Endodermal cell (in vitro differentiated cells): ENCODE measurements at regions not wholly inside any gene's neighbourhood (a gene's known extent, or its start where the extent isn't known, plus 50 kb on each side); places are given as distances from the start of the nearest gene placed in this dataset.

Experiments used
- DNase-seq: peaks from one replicate; pipeline ENCODE4 v3.0.0-alpha.2; 2017
- H3K27ac ChIP-seq: 2 replicates; pipeline ENCODE4 v1.5.1; 2013; ENCODE audit warnings: mild to moderate bottlenecking, low read depth, low read length, moderate library complexity
- H3K27me3 ChIP-seq: 2 replicates; pipeline ENCODE4 v1.6.1; 2013; ENCODE audit warnings: mild to moderate bottlenecking, low read length, moderate library complexity; ENCODE audit not compliant: insufficient read depth, control insufficient read depth, poor library complexity, severe bottlenecking
- H3K36me3 ChIP-seq: 2 replicates; pipeline ENCODE4 v1.7.0; 2013; ENCODE audit warnings: mild to moderate bottlenecking, low read length, moderate library complexity; ENCODE audit not compliant: control insufficient read depth, insufficient read depth
- H3K4me1 ChIP-seq: one replicate; pipeline ENCODE4 v1.7.0; 2013; ENCODE audit warnings: low read length; ENCODE audit not compliant: control insufficient read depth, insufficient read depth
- H3K4me3 ChIP-seq: 2 replicates; pipeline ENCODE4 v1.5.1; 2013; ENCODE audit warnings: mild to moderate bottlenecking, low read length, moderate library complexity
- H3K9ac ChIP-seq: 2 replicates; pipeline ENCODE4 v1.6.1; 2013; ENCODE audit warnings: mild to moderate bottlenecking, low read length, moderate library complexity; ENCODE audit not compliant: poor library complexity, severe bottlenecking; ENCODE audit errors: extremely low read depth
- H3K9me3 ChIP-seq: 2 replicates; pipeline ENCODE4 v1.6.1; 2013; ENCODE audit warnings: mild to moderate bottlenecking, low read length, moderate library complexity; ENCODE audit not compliant: control insufficient read depth
- H3K27ac Mint-ChIP-seq: 2 replicates; pipeline ENCODE4 v1.8.0; 2020; ENCODE audit warnings: mixed read lengths
- H3K27me3 Mint-ChIP-seq: 2 replicates; pipeline ENCODE4 v1.8.0; 2021; ENCODE audit warnings: mild to moderate bottlenecking, mixed read lengths; ENCODE audit not compliant: insufficient read depth
- H3K36me3 Mint-ChIP-seq: 2 replicates; pipeline ENCODE4 v1.8.0; 2020; ENCODE audit warnings: low read depth, mixed read lengths
- H3K4me1 Mint-ChIP-seq: 2 replicates; pipeline ENCODE4 v1.8.0; 2020; ENCODE audit warnings: mixed read lengths
- H3K4me3 Mint-ChIP-seq: 2 replicates; pipeline ENCODE4 v1.8.0; 2020; ENCODE audit warnings: mild to moderate bottlenecking, moderate library complexity, mixed read lengths
- H3K9me3 Mint-ChIP-seq: 2 replicates; pipeline ENCODE4 v1.8.0; 2020; ENCODE audit warnings: mild to moderate bottlenecking, mixed read lengths
- WGBS, 2 experiments: methylation state at CpG; one replicate each; pipeline versions ENCODE4 v1.1.5 to v1.1.7; 2013; ENCODE audit warnings: missing lambda C conversion rate in 2 of 2, mixed read lengths in 1 of 2; ENCODE audit not compliant: insufficient coverage in 1 of 2, insufficient read length in 1 of 2; 5-methylcytosine and 5-hydroxymethylcytosine counted together
- TF ChIP-seq, protein P1 (sequence below): fragments of 200-600 bp; sonication (generic); conservative IDR thresholded peaks from 2 replicates; pipeline ENCODE4 v1.5.0; 2021; ENCODE audit warnings: antibody characterized with exemption, mild to moderate bottlenecking

DNA sequence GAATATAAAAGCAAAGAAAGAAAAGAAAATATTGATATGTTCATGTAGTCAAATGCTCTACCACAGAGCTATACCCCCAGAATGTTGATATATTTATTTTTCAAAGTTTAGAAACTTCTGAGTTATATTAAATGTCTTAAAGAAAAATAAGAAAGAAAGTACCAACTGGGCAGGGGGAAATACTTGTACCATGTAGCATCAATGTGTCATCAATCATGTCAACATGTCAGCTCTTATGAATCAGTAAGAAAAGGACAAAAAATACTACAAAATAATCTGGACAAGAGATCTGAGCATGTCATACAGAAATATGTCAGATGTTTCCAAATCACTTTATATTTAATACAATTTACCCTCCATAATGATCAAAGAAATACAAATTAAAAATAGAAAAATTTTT, 595.1 kb upstream of the ATP2B1 start:
- H3K27me3 ChIP-seq: no peaks in the 10 kb centered on the region
- H3K4me1 Mint-ChIP-seq: no peaks in the 10 kb centered on the region
- H3K36me3 ChIP-seq: no peaks in the 10 kb centered on the region
- no peaks in the 10 kb centered on the region for H3K9me3 ChIP-seq
- no peaks in the 10 kb centered on the region for H3K36me3 Mint-ChIP-seq
- DNase-seq: no peak
- no peak overlapping the region for H3K27ac Mint-ChIP-seq
- H3K4me3 Mint-ChIP-seq: no peak overlapping the region
- no peak overlapping the region for H3K4me3 ChIP-seq
- TF ChIP-seq, protein P1, sequence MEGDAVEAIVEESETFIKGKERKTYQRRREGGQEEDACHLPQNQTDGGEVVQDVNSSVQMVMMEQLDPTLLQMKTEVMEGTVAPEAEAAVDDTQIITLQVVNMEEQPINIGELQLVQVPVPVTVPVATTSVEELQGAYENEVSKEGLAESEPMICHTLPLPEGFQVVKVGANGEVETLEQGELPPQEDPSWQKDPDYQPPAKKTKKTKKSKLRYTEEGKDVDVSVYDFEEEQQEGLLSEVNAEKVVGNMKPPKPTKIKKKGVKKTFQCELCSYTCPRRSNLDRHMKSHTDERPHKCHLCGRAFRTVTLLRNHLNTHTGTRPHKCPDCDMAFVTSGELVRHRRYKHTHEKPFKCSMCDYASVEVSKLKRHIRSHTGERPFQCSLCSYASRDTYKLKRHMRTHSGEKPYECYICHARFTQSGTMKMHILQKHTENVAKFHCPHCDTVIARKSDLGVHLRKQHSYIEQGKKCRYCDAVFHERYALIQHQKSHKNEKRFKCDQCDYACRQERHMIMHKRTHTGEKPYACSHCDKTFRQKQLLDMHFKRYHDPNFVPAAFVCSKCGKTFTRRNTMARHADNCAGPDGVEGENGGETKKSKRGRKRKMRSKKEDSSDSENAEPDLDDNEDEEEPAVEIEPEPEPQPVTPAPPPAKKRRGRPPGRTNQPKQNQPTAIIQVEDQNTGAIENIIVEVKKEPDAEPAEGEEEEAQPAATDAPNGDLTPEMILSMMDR: no peak
- no peaks in the 10 kb centered on the region for H3K4me1 ChIP-seq
- no peak overlapping the region for H3K27ac ChIP-seq
- H3K9ac ChIP-seq: no peak overlapping the region
- H3K9me3 Mint-ChIP-seq: no peaks in the 10 kb centered on the region
- H3K27me3 Mint-ChIP-seq: no peaks in the 10 kb centered on the region

DNA sequence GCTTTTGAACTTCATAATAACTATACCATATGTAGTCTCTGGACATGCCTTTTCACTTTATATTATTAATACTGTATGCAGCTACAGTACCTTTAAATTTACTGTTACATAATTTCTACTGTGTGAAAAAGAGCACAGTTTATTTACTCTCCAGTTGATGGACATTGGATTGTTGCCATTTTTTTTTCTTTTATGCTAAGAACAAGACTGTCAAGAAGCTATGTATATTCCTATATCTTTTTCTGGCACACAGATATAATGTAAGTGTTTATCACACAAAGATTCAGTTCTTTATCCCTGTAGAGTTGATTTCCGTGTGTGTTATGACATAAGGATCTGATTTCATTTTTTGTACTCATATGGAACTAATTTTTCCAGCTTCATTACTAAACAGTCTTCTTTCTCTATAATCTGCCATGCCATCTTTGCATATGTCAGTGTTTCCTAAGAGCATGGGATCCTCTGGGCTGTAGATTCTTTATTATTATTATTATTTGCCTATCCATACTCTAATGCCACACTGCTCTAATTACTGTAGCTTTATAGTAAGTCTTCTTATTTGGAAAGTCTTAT, 593.0 kb upstream of the ATP2B1 start:
- Histone ChIP-seq H3K9ac (no peak overlapping the region), H3K9me3 (no peaks in the 10 kb centered on the region), H3K4me3 (no peak overlapping the region), H3K27me3 (no peaks in the 10 kb centered on the region), H3K4me1 (no peaks in the 10 kb centered on the region), H3K27ac (no peak overlapping the region), H3K36me3 (no peaks in the 10 kb centered on the region)
- no peaks in the 10 kb centered on the region for H3K4me1 Mint-ChIP-seq
- TF ChIP-seq, protein P1: no peak
- H3K36me3 Mint-ChIP-seq: no peaks in the 10 kb centered on the region
- H3K4me3 Mint-ChIP-seq: no peak overlapping the region
- no peaks in the 10 kb centered on the region for H3K27me3 Mint-ChIP-seq
- WGBS, 2 experiments: no CpG with 5 or more reads among the region's 1 CpG
- no peaks in the 10 kb centered on the region for H3K9me3 Mint-ChIP-seq
- no peak for DNase-seq
- H3K27ac Mint-ChIP-seq: no peak overlapping the region

DNA sequence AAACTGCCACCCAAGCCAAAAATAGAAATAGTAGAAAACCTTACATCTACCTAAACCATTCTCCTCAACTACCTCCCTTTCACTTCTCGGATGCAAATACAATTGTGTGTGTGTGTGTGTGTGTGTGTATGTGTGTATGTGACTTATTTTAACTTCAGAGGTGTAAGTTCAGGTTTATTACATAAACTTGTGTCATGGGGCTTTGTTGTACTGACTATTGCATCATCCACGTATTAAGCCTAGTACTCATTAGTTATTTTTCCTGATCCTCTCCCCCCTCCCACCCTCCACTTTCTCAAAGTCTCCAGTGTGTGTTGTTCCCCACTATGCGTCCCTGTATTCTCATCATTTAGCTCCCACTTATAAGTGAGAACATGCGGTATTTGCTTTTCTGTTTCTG, 592.5 kb upstream of the ATP2B1 start:
- 96 to 100% methylated on average over 2 to 4 of the region's 4 CpGs for WGBS, 2 experiments
- no peaks in the 10 kb centered on the region for H3K36me3 ChIP-seq
- no peak overlapping the region for H3K9ac ChIP-seq
- H3K9me3 Mint-ChIP-seq: no peaks in the 10 kb centered on the region
- no peaks in the 10 kb centered on the region for H3K4me1 Mint-ChIP-seq
- no peak overlapping the region for H3K27ac ChIP-seq
- H3K27me3 Mint-ChIP-seq: no peaks in the 10 kb centered on the region
- H3K36me3 Mint-ChIP-seq: no peaks in the 10 kb centered on the region
- no peaks in the 10 kb centered on the region for H3K27me3 ChIP-seq
- no peak overlapping the region for H3K4me3 ChIP-seq
- H3K27ac Mint-ChIP-seq: no peak overlapping the region
- no peak for DNase-seq
- no peak overlapping the region for H3K4me3 Mint-ChIP-seq
- no peaks in the 10 kb centered on the region for H3K9me3 ChIP-seq
- H3K4me1 ChIP-seq: no peaks in the 10 kb centered on the region
- TF ChIP-seq, protein P1: no peak
